Bronchial epithelial cell (primary cell): ENCODE measurements at regions not wholly inside any gene's neighbourhood (a gene's known extent, or its start where the extent isn't known, plus 50 kb on each side); places are given as distances from the start of the nearest gene placed in this dataset.
A peak's percentile ranks its signal among the peaks of the same experiment; 100 is the strongest.
"Not testable (repeated sequence)": the region's sequence is repeated elsewhere in the genome, so short reads cannot be mapped to it uniquely, and the experiment has no call there.

Experiments
- DNase-seq: peaks from one replicate; pipeline ENCODE4 v3.0.0-alpha.2; 2010; ENCODE audit warnings: low read depth
- FAIRE-seq: peaks from 2 replicates; lab custom pipeline; 2011; peaks lifted over from hg19 to GRCh38; lab: Jason Lieb, UNC
- H3K27me3 ChIP-seq: 2 replicates; pipeline ENCODE4 v1.5.1; 2011; ENCODE audit warnings: low read length; ENCODE audit not compliant: control insufficient read depth, insufficient read depth
- H3K36me3 ChIP-seq: 2 replicates; pipeline ENCODE4 v1.5.1; 2011; ENCODE audit warnings: low read length; ENCODE audit not compliant: control insufficient read depth, insufficient read depth
- H3K4me3 ChIP-seq: 2 replicates; pipeline ENCODE4 v1.5.1; 2011; ENCODE audit warnings: mild to moderate bottlenecking, low read depth, low read length, control low read depth
- TF ChIP-seq, protein P1 (sequence below): IDR thresholded peaks from 2 replicates; pipeline ENCODE4 v1.5.1; 2011; ENCODE audit warnings: mild to moderate bottlenecking, moderate library complexity, low read length, control low read depth, inconsistent platforms; ENCODE audit not compliant: insufficient read depth, severe bottlenecking

DNA sequence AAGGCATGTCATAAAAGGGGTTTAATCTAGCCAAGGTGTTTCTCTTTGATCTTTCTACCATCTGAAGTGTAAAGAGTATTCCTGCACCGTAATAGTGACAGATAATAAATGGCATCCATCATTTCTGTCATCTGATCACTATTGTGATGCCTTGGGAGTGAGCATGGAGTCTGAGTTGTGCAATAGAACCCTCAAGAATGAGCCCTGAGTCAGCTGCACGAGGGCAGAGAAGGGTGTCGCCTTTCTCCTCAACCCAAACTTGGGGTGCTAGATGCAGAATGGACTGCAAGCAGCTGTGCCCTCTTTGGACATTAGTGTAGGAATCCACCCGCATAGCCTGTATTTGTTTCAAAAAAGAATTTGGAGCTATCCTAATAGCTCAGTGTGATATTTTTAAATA lies 115.2 kb downstream of the ZNF37A start:
- no peak overlapping the region for H3K4me3 ChIP-seq
- no peaks in the 10 kb centered on the region for H3K27me3 ChIP-seq
- FAIRE-seq (no peak), DNase-seq (peak; percentile 13)
- no peaks in the 10 kb centered on the region for H3K36me3 ChIP-seq
- TF ChIP-seq, protein P1, sequence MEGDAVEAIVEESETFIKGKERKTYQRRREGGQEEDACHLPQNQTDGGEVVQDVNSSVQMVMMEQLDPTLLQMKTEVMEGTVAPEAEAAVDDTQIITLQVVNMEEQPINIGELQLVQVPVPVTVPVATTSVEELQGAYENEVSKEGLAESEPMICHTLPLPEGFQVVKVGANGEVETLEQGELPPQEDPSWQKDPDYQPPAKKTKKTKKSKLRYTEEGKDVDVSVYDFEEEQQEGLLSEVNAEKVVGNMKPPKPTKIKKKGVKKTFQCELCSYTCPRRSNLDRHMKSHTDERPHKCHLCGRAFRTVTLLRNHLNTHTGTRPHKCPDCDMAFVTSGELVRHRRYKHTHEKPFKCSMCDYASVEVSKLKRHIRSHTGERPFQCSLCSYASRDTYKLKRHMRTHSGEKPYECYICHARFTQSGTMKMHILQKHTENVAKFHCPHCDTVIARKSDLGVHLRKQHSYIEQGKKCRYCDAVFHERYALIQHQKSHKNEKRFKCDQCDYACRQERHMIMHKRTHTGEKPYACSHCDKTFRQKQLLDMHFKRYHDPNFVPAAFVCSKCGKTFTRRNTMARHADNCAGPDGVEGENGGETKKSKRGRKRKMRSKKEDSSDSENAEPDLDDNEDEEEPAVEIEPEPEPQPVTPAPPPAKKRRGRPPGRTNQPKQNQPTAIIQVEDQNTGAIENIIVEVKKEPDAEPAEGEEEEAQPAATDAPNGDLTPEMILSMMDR, result no peak

DNA sequence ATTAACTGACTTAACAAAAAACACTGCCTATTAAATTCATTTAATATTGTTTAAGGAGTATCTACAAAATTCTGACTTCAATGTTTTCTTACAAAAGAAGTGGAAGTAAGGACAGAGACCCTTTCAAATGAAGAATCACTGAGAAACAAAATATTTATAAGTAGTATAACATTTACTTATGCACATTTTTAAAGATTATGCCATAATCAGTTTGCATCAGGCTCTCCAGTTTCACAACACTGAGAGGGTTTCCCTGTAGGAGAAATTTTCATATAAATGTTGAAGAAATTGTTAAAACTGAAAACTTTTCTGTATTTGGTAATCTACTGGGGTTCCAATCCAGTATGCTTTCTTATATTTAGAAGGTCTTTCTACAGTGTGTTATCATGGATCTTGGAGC lies 115.6 kb downstream of the ZNF37A start:
- H3K36me3 ChIP-seq, H3K4me3 ChIP-seq, H3K27me3 ChIP-seq, FAIRE-seq, DNase-seq: not testable (repeated sequence)

DNA sequence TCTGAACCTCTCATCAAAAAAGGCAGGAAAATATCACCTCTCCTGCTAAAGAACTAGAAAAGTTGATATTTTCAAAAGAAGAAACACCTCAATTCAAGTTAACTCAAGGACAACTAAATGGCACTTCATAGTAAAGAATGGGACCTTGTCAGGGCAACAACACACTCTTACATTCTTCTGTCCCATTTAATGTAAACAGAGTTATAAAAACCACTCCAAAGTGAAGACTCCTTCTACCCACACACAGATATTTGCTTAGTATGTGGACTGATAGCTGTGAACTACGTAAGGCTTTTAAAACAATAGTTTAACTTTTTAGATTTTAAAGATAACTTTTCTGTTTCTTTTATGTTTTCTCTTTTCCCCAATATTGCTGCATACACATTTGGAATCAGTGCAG lies 118.3 kb downstream of the ZNF37A start:
- TF ChIP-seq, protein P1, result no peak
- no peak for FAIRE-seq
- Histone ChIP-seq H3K27me3 (no peaks in the 10 kb centered on the region), H3K36me3 (no peaks in the 10 kb centered on the region), H3K4me3 (no peak overlapping the region)
- DNase-seq, result no peak

DNA sequence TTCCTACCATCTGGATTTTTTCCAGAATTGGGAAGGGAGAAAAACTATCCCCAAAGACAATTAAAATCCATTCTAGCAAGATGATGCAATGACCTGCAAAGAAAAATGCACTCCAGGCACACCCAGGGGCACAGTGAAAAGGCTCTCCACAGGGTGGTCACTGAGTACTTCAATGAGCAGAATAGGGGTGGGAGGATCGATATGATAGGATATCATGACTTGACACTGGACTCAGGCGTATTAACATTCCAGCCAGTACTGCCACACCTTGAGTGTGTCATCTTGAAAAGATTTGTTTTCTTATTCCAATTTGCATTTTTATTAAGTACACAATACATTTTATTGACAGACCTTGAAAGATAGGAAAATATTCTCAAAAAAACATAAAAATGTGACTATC lies 132.2 kb downstream of the ZNF37A start:
- TF ChIP-seq, protein P1, result no peak
- no peak for FAIRE-seq
- no peaks in the 10 kb centered on the region for H3K36me3 ChIP-seq
- H3K4me3 ChIP-seq, result no peak overlapping the region
- H3K27me3 ChIP-seq, result no peaks in the 10 kb centered on the region
- no peak for DNase-seq

DNA sequence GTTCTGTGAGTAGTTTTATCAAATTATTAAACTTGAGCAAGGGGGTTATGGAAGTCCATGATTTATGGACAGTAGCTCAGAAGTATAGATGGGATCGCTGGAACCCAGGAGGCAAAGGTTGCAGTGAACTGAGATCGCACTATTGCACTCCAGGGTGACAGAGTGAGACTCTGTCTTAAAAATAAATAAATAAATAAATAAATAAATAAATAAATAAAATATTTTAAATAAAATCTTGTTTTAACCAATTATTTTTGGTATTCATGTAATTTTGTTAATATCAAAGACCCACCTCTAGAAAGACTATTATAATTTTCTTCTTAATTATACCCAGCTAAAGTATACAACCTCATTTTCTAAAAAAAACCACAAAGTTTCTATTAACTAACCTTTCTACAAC lies 134.3 kb downstream of the ZNF37A start:
- DNase-seq (no peak), FAIRE-seq (no peak)
- no peaks in the 10 kb centered on the region for H3K36me3 ChIP-seq
- TF ChIP-seq, protein P1, result no peak
- H3K27me3 ChIP-seq, result no peaks in the 10 kb centered on the region
- H3K4me3 ChIP-seq, result no peak overlapping the region

DNA sequence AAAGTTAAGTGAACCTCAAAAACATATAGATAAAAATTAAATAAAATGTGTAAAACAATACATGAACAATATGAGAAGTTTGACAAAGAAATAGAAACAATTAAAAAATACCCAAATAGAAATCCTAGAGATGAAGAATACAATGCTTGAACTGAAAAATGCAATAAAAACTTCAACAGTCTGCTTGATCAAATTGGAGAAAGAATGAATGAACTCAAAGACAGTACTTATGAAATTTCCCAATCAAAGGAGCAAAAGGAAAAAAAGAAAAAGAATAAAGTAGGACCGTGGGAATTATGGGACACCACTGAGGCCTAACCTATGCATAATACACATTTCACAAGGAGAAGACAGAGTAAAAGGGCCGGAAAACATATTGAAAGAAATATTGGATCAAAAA lies 144.3 kb downstream of the ZNF37A start:
- not testable (repeated sequence) for FAIRE-seq

DNA sequence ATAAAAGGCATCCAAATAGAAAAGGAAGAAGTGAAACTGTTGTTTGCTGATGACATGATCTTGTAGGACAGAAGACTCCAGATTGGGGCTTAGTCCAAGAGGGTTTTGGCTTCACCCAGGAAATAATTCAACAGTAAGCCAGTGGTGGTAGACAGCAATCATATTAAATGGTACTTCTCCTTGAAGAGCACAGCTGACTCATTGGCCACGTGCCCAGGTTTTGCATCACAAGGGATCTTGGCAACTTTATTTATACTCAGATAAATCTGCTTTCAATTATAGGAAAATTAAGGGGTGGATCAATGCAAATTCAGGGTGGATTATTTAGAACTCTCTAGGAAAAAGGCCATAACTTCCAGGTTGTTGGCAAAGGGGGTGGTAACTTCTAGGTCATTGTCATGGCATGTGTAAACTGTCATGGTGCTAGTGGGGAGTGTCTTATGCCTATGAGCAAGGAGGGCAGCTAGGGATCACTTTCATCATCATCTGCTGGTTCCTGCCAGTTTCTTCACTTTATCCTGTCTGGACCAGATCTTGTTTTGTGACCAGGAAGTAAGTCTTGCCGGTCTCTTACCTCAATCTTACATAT lies 148.0 kb downstream of the ZNF37A start:
- H3K36me3 ChIP-seq, H3K4me3 ChIP-seq, FAIRE-seq, H3K27me3 ChIP-seq: not testable (repeated sequence)
- peak; percentile 3 for DNase-seq

More for the DNA sequence above, 144.3 kb downstream of the ZNF37A start:
- H3K4me3 ChIP-seq, H3K27me3 ChIP-seq, DNase-seq, H3K36me3 ChIP-seq: not testable (repeated sequence)

DNA sequence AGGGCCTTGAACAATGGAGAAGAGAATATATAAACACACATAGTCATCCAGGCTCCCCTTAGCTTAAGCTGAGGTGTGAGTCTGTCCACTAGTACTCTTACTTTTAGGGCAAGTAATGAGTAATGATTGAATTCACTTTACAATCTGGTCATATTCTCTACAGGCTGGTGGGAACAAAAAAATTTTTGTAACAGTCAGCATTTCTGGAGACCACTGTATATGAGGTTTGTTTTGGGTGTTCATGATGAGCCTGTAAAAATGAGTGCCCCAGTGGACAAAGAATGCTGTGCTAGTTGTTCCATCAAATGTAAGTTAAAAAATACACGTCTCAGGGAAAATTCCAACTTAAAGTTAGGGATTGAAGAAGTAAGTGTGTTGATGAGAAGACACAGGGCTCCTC lies 154.0 kb downstream of the ZNF37A start:
- not testable (repeated sequence) for FAIRE-seq, H3K36me3 ChIP-seq, H3K27me3 ChIP-seq, H3K4me3 ChIP-seq, DNase-seq

DNA sequence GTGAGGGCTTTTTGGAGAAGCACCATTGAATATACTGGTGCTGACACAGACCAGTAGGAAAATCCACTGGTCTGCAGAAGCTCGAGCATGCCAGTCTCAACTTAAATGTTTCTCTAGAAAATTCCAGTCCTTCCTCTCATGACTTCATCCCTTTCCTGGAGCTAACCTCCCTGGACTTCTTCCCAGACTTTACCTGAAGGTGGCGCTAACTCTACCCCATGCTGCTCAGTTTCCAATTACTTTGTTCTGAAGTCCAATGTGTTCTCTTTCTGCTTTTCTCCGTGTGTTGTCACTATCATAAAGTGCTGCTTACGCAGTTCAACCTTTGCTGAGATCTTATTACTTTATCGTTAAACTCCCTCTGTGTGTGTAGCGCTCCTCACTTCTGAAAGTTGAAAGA lies 158.4 kb downstream of the ZNF37A start:
- H3K27me3 ChIP-seq, H3K36me3 ChIP-seq, DNase-seq, H3K4me3 ChIP-seq: not testable (repeated sequence)
- FAIRE-seq, result peak; percentile 96

DNA sequence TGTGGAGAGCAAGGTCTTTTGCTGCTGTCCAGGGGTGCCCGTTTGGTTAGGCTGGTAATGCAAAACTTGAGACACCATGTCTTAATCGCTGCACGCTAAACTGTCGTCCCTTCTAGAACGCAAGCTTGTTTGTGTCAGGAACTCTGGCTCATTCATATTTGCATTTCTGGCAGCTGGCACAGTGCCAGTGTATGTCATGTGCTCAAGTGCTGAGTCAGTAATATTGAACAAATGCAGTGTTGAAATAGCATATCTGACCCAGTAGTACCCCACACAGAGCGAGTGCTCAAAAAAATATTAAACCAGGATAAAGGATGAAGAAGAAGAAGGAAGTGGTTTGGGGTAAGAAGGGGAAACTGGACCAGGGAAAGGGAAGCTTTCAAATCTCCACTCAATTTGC lies 173.4 kb downstream of the ZNF37A start:
- H3K27me3 ChIP-seq, DNase-seq, H3K36me3 ChIP-seq, FAIRE-seq, H3K4me3 ChIP-seq: not testable (repeated sequence)

DNA sequence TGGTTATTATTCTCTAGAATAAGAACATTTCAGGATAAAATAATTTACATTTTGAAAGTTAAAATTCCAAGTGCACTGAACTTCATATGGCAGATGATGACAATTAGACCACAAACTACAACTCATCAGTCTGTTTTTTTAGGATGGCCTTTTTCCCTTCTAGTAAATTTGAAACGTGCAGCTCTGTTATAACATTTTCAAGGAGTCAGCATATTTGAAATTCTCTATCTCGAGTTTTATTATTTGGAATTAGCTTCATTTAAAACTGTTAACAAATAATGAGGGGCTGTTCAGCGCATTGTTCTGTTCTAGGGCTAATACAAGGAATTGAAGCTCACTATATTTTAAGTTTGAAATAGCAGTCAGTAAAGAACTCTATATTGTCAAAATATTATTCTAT lies 176.9 kb downstream of the ZNF37A start:
- FAIRE-seq, result not testable (repeated sequence)

More for the DNA sequence above, 176.9 kb downstream of the ZNF37A start:
- H3K36me3 ChIP-seq, H3K27me3 ChIP-seq, DNase-seq, H3K4me3 ChIP-seq: not testable (repeated sequence)
